Activated T-helper 1 cell treated with anti-CD3 and anti-CD28 coated beads, Interleukin-12 subunit alpha, Interleukin-12 subunit beta, Interleukin-2, Interleukin-4 antibody, amounts not matched to agents 30 ng/mL and 10 ng/mL and 1 ng/mL, durations not matched to agents 14 hours and 24 hours and 36 hours (primary cell): ENCODE measurements at regions not wholly inside any gene's neighbourhood (a gene's known extent, or its start where the extent isn't known, plus 50 kb on each side); places are given as distances from the start of the nearest gene placed in this dataset.

Source experiments
- DNase-seq: peaks from one replicate; pipeline ENCODE4 v3.0.0; 2021; ENCODE audit warnings: low spot score
- H3K27ac Mint-ChIP-seq: one replicate; pipeline ENCODE4 v1.8.0; 2021; ENCODE audit warnings: mild to moderate bottlenecking, mixed read lengths
- H3K27me3 Mint-ChIP-seq: one replicate; pipeline ENCODE4 v1.8.0; 2022; ENCODE audit warnings: mild to moderate bottlenecking, moderate library complexity, mixed read lengths; ENCODE audit not compliant: insufficient read depth
- H3K36me3 Mint-ChIP-seq: one replicate; pipeline ENCODE4 v1.8.0; 2021; ENCODE audit warnings: low read depth, mixed read lengths
- H3K4me1 Mint-ChIP-seq: one replicate; pipeline ENCODE4 v1.8.0; 2021; ENCODE audit warnings: low read depth, mixed read lengths
- H3K4me3 Mint-ChIP-seq: one replicate; pipeline ENCODE4 v1.8.0; 2021; ENCODE audit warnings: mild to moderate bottlenecking, moderate library complexity, mixed read lengths
- H3K9me3 Mint-ChIP-seq: one replicate; pipeline ENCODE4 v1.8.0; 2021; ENCODE audit warnings: mixed read lengths
- intact Hi-C: fragments of 100-400 bp; cut with micrococcal nuclease; formaldehyde crosslinking; loops from one replicate; pipeline ENCODE4 v1.15.1; 2024

- intact Hi-C loops = no loop called here
- H3K4me1 Mint-ChIP-seq = no peaks in the 10 kb centered on the region
- no peak for DNase-seq
- no peak overlapping the region for H3K4me3 Mint-ChIP-seq
- no peaks in the 10 kb centered on the region for H3K27me3 Mint-ChIP-seq
- peaks cover 11% of the 10 kb centered on the region for H3K9me3 Mint-ChIP-seq
- H3K36me3 Mint-ChIP-seq = no peaks in the 10 kb centered on the region
- no peak overlapping the region for H3K27ac Mint-ChIP-seq
These were observed 171.6 kb upstream of the MTNR1B start for GRCh38 chr11:92797874-92798273.

DNA sequence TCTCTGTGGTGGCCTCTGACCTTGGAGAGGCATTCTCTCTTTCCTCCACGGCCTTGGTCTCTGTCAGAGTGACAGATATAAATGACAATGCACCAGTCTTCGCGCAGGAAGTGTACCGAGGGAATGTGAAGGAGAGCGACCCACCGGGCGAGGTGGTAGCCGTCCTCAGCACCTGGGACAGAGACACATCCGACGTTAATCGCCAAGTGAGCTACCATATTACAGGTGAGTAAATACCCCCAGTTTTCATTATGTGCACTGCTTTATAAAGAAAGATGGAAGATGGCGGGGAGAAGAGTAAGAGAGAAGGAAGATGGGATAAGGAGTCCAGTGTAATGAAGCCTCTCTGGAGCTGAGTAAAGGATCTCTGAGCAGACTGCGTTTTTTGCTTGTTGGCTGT, 167.8 kb upstream of the MTNR1B start:
- Mint-ChIP-seq H3K36me3 (no peaks in the 10 kb centered on the region), H3K27ac (no peak overlapping the region), H3K27me3 (no peaks in the 10 kb centered on the region), H3K4me3 (no peak overlapping the region), H3K4me1 (no peaks in the 10 kb centered on the region), H3K9me3 (peaks cover 11% of the 10 kb centered on the region)
- no peak for DNase-seq
- intact Hi-C loops = no loop called here

DNA sequence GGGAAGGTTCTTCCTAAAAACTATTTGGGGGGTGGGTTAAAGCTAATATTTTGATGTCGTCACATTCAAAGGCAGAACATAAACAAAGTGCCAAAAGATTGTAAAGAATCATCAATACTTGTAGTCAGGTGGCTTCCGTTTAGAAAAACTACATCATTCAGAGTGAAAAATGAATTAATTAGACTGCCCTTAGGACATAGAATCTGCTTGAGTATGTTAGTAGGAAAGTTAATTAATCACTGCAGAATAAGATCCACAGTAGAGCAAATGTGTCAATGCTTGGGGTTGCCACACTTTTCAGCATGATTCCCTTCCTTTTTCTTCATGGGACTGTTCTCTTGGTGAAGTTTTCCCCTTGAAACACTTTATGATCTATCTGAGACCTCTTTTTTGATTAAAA, 166.8 kb upstream of the MTNR1B start:
- no peak for DNase-seq
- H3K9me3 Mint-ChIP-seq = peaks cover 11% of the 10 kb centered on the region
- intact Hi-C loops = no loop called here
- no peak overlapping the region for H3K4me3 Mint-ChIP-seq
- H3K36me3 Mint-ChIP-seq = no peaks in the 10 kb centered on the region
- no peaks in the 10 kb centered on the region for H3K4me1 Mint-ChIP-seq
- H3K27me3 Mint-ChIP-seq = no peaks in the 10 kb centered on the region
- no peak overlapping the region for H3K27ac Mint-ChIP-seq

GRCh38 chr11:92803391-92803790, 166.1 kb upstream of the MTNR1B start:
- intact Hi-C loops = no loop called here
- Mint-ChIP-seq H3K27ac (no peak overlapping the region), H3K9me3 (peaks cover 11% of the 10 kb centered on the region), H3K4me3 (no peak overlapping the region), H3K27me3 (no peaks in the 10 kb centered on the region), H3K4me1 (no peaks in the 10 kb centered on the region), H3K36me3 (no peaks in the 10 kb centered on the region)
- DNase-seq = no peak

DNA sequence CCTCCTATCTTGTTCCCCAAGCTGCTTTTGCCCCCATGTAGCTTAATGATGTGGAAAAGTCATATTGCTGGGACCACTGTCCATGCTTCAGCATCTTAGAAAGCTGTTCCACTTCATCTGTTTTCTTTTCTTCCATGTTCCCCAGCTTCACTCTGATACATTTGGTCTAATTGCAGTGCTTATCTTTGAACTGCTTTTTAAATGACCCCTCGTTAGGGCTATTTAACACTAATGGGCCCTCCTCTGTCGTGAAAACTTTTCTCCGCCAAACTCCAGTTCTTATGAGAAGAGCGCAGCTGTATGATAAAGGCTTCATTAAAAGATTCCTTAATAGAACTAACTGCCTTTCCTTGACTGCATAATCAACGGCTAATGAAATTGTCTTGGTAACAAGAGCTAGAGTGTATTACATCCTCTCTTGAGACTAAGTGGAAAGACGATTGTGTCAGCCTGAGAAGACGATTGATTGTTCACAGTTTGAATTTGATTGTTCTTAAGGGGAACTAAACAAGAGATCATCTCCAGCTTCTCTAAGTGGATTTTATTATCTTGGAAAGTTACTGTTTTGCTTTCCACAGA, 165.0 kb upstream of the MTNR1B start:
- Mint-ChIP-seq H3K4me1 (no peaks in the 10 kb centered on the region), H3K4me3 (no peak overlapping the region), H3K27me3 (no peaks in the 10 kb centered on the region), H3K27ac (no peak overlapping the region), H3K9me3 (peaks cover 11% of the 10 kb centered on the region), H3K36me3 (no peaks in the 10 kb centered on the region)
- intact Hi-C loops = no loop called here
- DNase-seq = no peak

GRCh38 chr11:92808022-92808421, 161.4 kb upstream of the MTNR1B start:
- no peaks in the 10 kb centered on the region for H3K36me3 Mint-ChIP-seq
- DNase-seq = no peak
- no peaks in the 10 kb centered on the region for H3K9me3 Mint-ChIP-seq
- intact Hi-C loops = no loop called here
- no peak overlapping the region for H3K4me3 Mint-ChIP-seq
- no peak overlapping the region for H3K27ac Mint-ChIP-seq
- no peaks in the 10 kb centered on the region for H3K27me3 Mint-ChIP-seq
- H3K4me1 Mint-ChIP-seq = no peaks in the 10 kb centered on the region

DNA sequence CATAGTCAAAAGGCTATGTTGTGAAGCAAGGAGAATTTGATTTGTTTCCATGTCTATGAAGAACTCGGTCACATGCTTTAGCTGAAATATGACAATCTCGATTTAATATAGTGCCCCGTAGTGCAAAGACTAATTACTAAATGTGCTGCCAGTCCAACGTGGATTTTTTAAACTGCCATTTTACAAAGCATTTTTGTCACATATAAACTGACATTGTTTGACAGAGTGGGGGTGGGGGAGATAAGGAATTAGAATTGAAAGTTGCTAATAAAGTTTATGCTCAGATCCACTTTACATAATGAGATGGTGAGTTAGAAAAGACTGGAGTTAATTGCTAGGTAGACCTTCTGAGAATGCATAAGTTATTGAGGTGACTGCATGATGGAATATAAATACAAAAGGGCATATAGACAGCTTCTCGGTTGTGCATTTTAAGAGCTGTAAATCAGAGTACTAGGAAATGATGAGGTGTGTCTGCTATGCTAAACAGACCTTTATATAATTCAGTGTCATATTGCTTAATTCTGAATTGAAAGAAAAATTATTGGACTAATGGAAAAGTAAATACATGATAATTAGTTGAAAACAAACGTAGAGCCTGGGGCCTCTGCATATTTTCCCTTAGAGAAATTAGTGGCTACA, 158.9 kb upstream of the MTNR1B start:
- intact Hi-C loops = no loop called here
- no peaks in the 10 kb centered on the region for H3K4me1 Mint-ChIP-seq
- no peak for DNase-seq
- H3K27me3 Mint-ChIP-seq = no peaks in the 10 kb centered on the region
- no peaks in the 10 kb centered on the region for H3K9me3 Mint-ChIP-seq
- no peak overlapping the region for H3K4me3 Mint-ChIP-seq
- no peaks in the 10 kb centered on the region for H3K36me3 Mint-ChIP-seq
- no peak overlapping the region for H3K27ac Mint-ChIP-seq

DNA sequence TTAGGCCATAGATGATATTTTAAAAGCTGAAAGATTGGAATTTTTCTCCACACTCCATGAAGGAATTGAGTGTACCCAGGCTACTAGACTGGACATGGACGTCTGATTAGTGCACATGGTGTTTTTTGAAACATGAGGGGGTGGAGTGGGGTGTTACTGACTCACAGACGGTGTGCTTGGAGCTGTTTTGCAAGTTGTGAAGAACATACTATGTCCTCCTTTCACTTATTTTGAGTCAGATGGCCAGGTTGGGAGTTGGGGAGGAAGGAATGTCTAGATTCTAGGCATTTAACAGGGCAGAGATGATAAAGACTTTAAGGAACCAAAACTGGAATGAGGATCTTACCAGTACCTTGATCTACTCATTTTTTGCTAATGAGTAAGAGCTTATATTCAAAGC, 158.1 kb upstream of the MTNR1B start:
- intact Hi-C loops = no loop called here
- H3K27me3 Mint-ChIP-seq = no peaks in the 10 kb centered on the region
- H3K4me1 Mint-ChIP-seq = no peaks in the 10 kb centered on the region
- DNase-seq = no peak
- H3K36me3 Mint-ChIP-seq = no peaks in the 10 kb centered on the region
- H3K4me3 Mint-ChIP-seq = no peak overlapping the region
- no peaks in the 10 kb centered on the region for H3K9me3 Mint-ChIP-seq
- H3K27ac Mint-ChIP-seq = no peak overlapping the region

DNA sequence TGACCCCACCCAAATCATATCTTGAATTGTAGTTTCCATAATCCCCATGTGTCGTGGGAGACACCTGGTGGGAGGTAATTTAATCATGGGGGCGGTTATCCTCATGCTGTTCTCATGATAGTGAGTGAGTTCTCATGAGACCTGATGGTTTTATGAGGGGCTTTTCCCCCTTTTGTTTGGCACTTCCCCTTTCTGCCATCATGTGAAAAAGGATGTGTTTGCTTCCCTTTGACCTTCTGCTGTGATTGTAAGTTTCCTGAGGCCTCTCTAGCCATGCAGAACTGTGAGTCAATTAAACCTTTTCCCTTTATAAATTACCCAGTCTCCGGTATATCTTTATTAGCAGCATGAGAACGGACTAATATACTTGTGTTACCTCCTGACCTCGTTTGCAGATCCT, 156.6 kb upstream of the MTNR1B start:
- no peak for DNase-seq
- no peak overlapping the region for H3K27ac Mint-ChIP-seq
- H3K36me3 Mint-ChIP-seq = no peaks in the 10 kb centered on the region
- H3K27me3 Mint-ChIP-seq = no peaks in the 10 kb centered on the region
- no peaks in the 10 kb centered on the region for H3K9me3 Mint-ChIP-seq
- H3K4me3 Mint-ChIP-seq = no peak overlapping the region
- intact Hi-C loops = no loop called here
- no peaks in the 10 kb centered on the region for H3K4me1 Mint-ChIP-seq

DNA sequence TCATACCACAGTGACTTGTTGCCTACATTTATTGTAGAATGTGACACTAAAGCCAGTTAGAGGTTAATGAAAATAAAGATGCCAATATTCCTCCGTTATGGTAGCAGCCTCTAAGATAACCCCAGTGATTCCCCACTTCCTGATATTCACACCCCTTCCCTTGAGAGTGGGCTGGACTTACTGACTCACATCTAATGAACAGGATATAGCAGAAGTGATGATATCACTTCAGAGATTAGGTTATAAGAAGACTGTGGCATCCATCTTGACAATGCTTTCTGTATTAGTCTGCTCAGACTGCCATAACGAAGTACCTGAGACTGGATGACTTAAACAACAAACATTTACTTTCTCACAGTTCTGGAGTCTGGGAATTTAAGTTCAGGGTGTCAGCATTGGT, 149.6 kb upstream of the MTNR1B start:
- intact Hi-C loops = no loop called here
- H3K36me3 Mint-ChIP-seq = no peaks in the 10 kb centered on the region
- DNase-seq = no peak

DNA sequence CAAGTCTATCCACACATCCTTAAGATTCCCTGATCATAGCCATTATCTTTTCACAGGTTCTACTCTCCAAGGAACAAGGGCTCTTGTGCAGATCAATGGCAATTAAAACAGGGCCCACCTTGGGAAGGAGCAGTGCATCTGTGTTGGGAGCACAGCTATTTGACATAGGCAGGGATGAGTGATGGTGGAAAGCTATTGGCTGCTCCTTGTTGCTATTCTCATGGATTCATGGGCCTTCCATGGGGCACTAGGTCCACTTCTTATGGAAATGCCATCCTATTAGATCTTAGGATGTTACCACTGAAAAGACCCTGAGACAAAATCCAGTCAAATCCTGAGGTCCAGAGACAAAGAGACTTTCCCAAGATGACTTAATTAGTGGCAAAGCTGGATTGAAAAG, 148.6 kb upstream of the MTNR1B start:
- H3K4me1 Mint-ChIP-seq = no peaks in the 10 kb centered on the region
- no peak overlapping the region for H3K27ac Mint-ChIP-seq
- H3K27me3 Mint-ChIP-seq = peaks cover 3% of the 10 kb centered on the region
- DNase-seq = no peak
- intact Hi-C loops = no loop called here
- H3K9me3 Mint-ChIP-seq = no peaks in the 10 kb centered on the region
- H3K36me3 Mint-ChIP-seq = no peaks in the 10 kb centered on the region
- no peak overlapping the region for H3K4me3 Mint-ChIP-seq

More for the DNA sequence above, 149.6 kb upstream of the MTNR1B start:
- Mint-ChIP-seq H3K27ac (no peak overlapping the region), H3K4me3 (no peak overlapping the region), H3K27me3 (no peaks in the 10 kb centered on the region), H3K9me3 (no peaks in the 10 kb centered on the region), H3K4me1 (no peaks in the 10 kb centered on the region)

GRCh38 chr11:92822410-92822809, 147.0 kb upstream of the MTNR1B start:
- Mint-ChIP-seq H3K27me3 (peaks cover 3% of the 10 kb centered on the region), H3K4me1 (no peaks in the 10 kb centered on the region), H3K36me3 (no peaks in the 10 kb centered on the region), H3K4me3 (no peak overlapping the region), H3K27ac (no peak overlapping the region), H3K9me3 (no peaks in the 10 kb centered on the region)
- intact Hi-C loops = no loop called here
- no peak for DNase-seq

GRCh38 chr11:92826136-92826535, 143.3 kb upstream of the MTNR1B start:
- Mint-ChIP-seq H3K4me1 (no peaks in the 10 kb centered on the region), H3K36me3 (no peaks in the 10 kb centered on the region), H3K27ac (no peak overlapping the region), H3K27me3 (peaks cover 3% of the 10 kb centered on the region), H3K4me3 (no peak overlapping the region), H3K9me3 (no peaks in the 10 kb centered on the region)
- DNase-seq = no peak
- intact Hi-C loops = no loop called here

- Mint-ChIP-seq H3K9me3 (no peaks in the 10 kb centered on the region), H3K27ac (no peak overlapping the region), H3K4me1 (no peaks in the 10 kb centered on the region), H3K4me3 (no peak overlapping the region), H3K36me3 (no peaks in the 10 kb centered on the region), H3K27me3 (peaks cover 3% of the 10 kb centered on the region)
- intact Hi-C loops = no loop called here
- no peak for DNase-seq
These were observed 142.8 kb upstream of the MTNR1B start for GRCh38 chr11:92826603-92827002.
